KMS-11 (cell line): ENCODE measurements at regions not wholly inside any gene's neighbourhood (a gene's known extent, or its start where the extent isn't known, plus 50 kb on each side); places are given as distances from the start of the nearest gene placed in this dataset.

Source experiments
- H2AFZ ChIP-seq: fragments of 200-600 bp; sonication (generic); 2 replicates; pipeline ENCODE4 v1.6.1; 2016; ENCODE audit warnings: antibody characterized with exemption, mixed run types, low read depth
- H3K27ac ChIP-seq: fragments of 200-600 bp; sonication (generic); 2 replicates; pipeline ENCODE4 v1.6.1; 2016; ENCODE audit warnings: mild to moderate bottlenecking, mixed run types
- H3K27me3 ChIP-seq: fragments of 200-600 bp; sonication (generic); 2 replicates; pipeline ENCODE4 v1.6.1; 2017; ENCODE audit warnings: mild to moderate bottlenecking, low read depth, mixed run types, moderate library complexity; ENCODE audit not compliant: insufficient read depth
- H3K36me3 ChIP-seq: fragments of 200-600 bp; sonication (generic); 2 replicates; pipeline ENCODE4 v1.6.1; 2017; ENCODE audit warnings: mild to moderate bottlenecking, mixed run types; ENCODE audit not compliant: insufficient read depth
- H3K4me1 ChIP-seq: fragments of 200-600 bp; sonication (generic); 2 replicates; pipeline ENCODE4 v1.6.1; 2016; ENCODE audit warnings: mild to moderate bottlenecking, low read depth, mixed run types; ENCODE audit not compliant: poor library complexity, severe bottlenecking
- H3K4me2 ChIP-seq: fragments of 200-600 bp; sonication (generic); 2 replicates; pipeline ENCODE4 v1.7.0; 2016; ENCODE audit warnings: mild to moderate bottlenecking, mixed run types
- H3K4me3 ChIP-seq: fragments of 200-600 bp; sonication (generic); IDR thresholded peaks from 2 replicates; pipeline ENCODE4 v1.6.1; 2017; ENCODE audit warnings: low read depth, low read length, mixed read lengths; ENCODE audit not compliant: insufficient read depth
- H3K79me2 ChIP-seq: fragments of 200-600 bp; sonication (generic); 2 replicates; pipeline ENCODE4 v1.6.1; 2016; ENCODE audit warnings: low read depth, mixed run types; ENCODE audit not compliant: insufficient read depth
- H3K9ac ChIP-seq: fragments of 200-600 bp; sonication (generic); 2 replicates; pipeline ENCODE4 v1.6.1; 2016; ENCODE audit warnings: mild to moderate bottlenecking, mixed run types
- H4K20me1 ChIP-seq: fragments of 200-600 bp; sonication (generic); 2 replicates; pipeline ENCODE4 v1.6.1; 2016; ENCODE audit warnings: mild to moderate bottlenecking, mixed run types; ENCODE audit not compliant: insufficient read depth
- TF ChIP-seq, protein P1 (sequence below): fragments of 200-600 bp; sonication (generic); conservative IDR thresholded peaks from 2 replicates; pipeline ENCODE4 v1.6.1; 2017; ENCODE audit warnings: low read depth, mild to moderate bottlenecking, antibody characterized with exemption, low read length, moderate library complexity, mixed read lengths

GRCh38 chr2:192584976-192585375, 390.2 kb upstream of the TMEFF2 start:
- H3K4me1 ChIP-seq = no peaks in the 10 kb centered on the region
- H4K20me1 ChIP-seq = no peaks in the 10 kb centered on the region; the same call in 1 of the 2 replicates
- no peaks in the 10 kb centered on the region for H3K27me3 ChIP-seq
- H3K4me2 ChIP-seq = no peak overlapping the region
- H3K27ac ChIP-seq = no peak overlapping the region
- H3K36me3 ChIP-seq = no peaks in the 10 kb centered on the region
- H2AFZ ChIP-seq = no peak overlapping the region
- H3K79me2 ChIP-seq = no peaks in the 10 kb centered on the region
- TF ChIP-seq, protein P1, sequence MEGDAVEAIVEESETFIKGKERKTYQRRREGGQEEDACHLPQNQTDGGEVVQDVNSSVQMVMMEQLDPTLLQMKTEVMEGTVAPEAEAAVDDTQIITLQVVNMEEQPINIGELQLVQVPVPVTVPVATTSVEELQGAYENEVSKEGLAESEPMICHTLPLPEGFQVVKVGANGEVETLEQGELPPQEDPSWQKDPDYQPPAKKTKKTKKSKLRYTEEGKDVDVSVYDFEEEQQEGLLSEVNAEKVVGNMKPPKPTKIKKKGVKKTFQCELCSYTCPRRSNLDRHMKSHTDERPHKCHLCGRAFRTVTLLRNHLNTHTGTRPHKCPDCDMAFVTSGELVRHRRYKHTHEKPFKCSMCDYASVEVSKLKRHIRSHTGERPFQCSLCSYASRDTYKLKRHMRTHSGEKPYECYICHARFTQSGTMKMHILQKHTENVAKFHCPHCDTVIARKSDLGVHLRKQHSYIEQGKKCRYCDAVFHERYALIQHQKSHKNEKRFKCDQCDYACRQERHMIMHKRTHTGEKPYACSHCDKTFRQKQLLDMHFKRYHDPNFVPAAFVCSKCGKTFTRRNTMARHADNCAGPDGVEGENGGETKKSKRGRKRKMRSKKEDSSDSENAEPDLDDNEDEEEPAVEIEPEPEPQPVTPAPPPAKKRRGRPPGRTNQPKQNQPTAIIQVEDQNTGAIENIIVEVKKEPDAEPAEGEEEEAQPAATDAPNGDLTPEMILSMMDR = no peak
- no peak overlapping the region for H3K4me3 ChIP-seq
- H3K9ac ChIP-seq = no peak overlapping the region

DNA sequence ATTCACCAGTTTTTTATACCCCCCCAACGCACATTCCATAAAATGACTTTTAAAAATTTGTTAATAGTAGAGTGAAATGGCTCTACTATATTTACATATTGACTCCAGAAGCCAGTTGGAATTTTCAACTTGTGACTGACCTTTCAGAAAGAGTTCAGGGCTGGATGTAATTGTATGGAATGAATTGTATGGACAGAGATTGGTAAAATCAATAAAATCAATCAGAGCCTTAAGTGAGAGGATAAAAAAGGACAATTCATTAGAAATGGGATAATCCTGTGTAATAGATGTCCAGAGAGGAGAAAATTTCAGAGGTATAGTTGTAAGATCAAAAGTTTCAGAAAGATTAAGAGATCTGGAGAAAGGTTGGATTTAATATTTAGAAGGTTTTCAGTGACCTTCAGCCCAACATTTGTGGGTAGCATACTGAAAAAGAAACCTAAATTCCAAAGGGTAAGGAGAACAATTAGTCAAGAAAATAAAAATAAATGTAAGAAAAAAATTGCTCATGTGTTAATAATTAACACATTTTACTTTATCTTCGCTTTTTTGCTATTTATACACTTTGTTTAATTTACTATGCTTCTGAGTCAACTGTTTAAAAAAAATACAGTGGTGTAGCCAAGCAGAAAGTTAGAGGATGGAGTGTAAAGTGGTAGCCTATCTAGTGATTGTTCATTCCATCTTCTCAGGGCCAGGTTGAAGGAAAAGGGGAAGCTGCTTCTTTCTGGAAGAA, 385.4 kb upstream of the TMEFF2 start:
- H3K27me3 ChIP-seq = no peaks in the 10 kb centered on the region
- no peak overlapping the region for H3K27ac ChIP-seq
- no peaks in the 10 kb centered on the region for H3K4me1 ChIP-seq
- H3K4me3 ChIP-seq = no peak overlapping the region
- no peaks in the 10 kb centered on the region for H3K36me3 ChIP-seq
- H3K4me2 ChIP-seq = no peak overlapping the region
- H3K9ac ChIP-seq = no peak overlapping the region
- no peaks in the 10 kb centered on the region for H3K79me2 ChIP-seq
- H4K20me1 ChIP-seq = no peaks in the 10 kb centered on the region; the same call in 1 of the 2 replicates
- TF ChIP-seq, protein P1 = no peak
- no peak overlapping the region for H2AFZ ChIP-seq

DNA sequence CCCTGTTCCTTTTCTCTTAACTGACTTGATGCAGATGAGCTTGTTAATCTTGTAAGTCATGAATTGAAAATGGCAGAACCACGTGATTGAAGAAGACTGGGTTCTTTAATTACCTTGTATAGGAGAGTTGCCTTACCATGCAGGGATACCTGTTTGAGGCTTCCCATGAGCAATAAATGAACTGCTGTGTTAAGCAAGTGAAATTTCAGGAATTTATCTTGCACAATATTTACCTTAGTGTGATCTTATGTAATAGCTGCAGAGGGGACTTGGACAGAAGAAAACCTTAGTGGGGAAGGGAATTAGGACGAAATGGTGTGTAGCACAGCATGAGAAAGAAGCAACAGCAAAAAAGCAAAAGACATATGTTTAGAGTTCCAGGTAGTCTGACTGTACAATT, 384.0 kb upstream of the TMEFF2 start:
- no peaks in the 10 kb centered on the region for H3K4me1 ChIP-seq
- H3K27ac ChIP-seq = no peak overlapping the region
- H2AFZ ChIP-seq = no peak overlapping the region
- no peaks in the 10 kb centered on the region; the same call in 1 of the 2 replicates for H4K20me1 ChIP-seq
- no peaks in the 10 kb centered on the region for H3K79me2 ChIP-seq
- H3K27me3 ChIP-seq = no peaks in the 10 kb centered on the region
- H3K4me2 ChIP-seq = no peak overlapping the region
- no peaks in the 10 kb centered on the region for H3K36me3 ChIP-seq
- TF ChIP-seq, protein P1 = no peak
- H3K9ac ChIP-seq = no peak overlapping the region
- H3K4me3 ChIP-seq = no peak overlapping the region

- no peak overlapping the region for H2AFZ ChIP-seq
These were observed 383.0 kb upstream of the TMEFF2 start for GRCh38 chr2:192577706-192578105.

More at GRCh38 chr2:192577706-192578105, 383.0 kb upstream of the TMEFF2 start:
- no peaks in the 10 kb centered on the region for H3K4me1 ChIP-seq
- H4K20me1 ChIP-seq = no peaks in the 10 kb centered on the region
- no peaks in the 10 kb centered on the region for H3K36me3 ChIP-seq
- H3K27me3 ChIP-seq = no peaks in the 10 kb centered on the region
- TF ChIP-seq, protein P1 = no peak
- no peak overlapping the region for H3K4me2 ChIP-seq
- no peaks in the 10 kb centered on the region for H3K79me2 ChIP-seq
- no peak overlapping the region for H3K9ac ChIP-seq
- H3K4me3 ChIP-seq = no peak overlapping the region
- H3K27ac ChIP-seq = no peak overlapping the region
